ENCODE measurements at regions not wholly inside any gene's neighbourhood (a gene's known extent, or its start where the extent isn't known, plus 50 kb on each side); places are given as distances from the start of the nearest gene placed in this dataset.

DNA sequence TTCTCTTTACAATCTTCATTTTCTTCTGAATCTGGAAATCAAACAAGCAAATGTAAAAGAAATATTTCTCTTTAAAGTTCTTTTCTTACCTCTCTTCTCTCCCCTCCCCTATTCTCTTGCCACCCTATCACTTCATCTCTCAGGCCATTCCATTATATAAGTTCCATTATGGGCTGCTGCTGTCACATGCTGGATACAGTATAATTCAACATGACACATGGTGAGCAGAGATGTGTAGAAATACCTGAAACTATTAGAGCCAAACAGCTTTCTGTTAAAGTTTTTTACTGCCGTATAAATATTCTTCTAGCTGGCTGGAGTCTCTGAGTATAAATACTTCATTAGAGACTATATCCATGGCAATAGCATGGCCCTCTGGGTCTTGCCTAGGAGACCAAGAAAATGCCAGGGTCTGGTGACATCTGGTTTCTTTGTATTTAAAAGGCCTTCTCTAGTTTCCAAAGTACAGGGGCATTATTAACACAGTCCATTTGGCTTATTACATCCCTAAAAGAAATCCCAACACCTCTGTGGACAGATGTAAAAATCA, 139.6 kb downstream of the TFAP2B start:
- Histone ChIP-seq H3K4me3 (ENCODE audit: insufficient read depth, low read length, poor library complexity, severe bottlenecking) (no peak overlapping the region), H3K27ac (ENCODE audit: low read depth, low read length) (no peak overlapping the region), H3K9ac (ENCODE audit: low read length) (no peak overlapping the region), H3F3A (ENCODE audit: insufficient read depth) (no peaks in the 10 kb centered on the region), H3K79me2 (ENCODE audit: insufficient read depth, low read length) (no peaks in the 10 kb centered on the region), H3K4me2 (ENCODE audit: low read depth, low read length, poor library complexity, severe bottlenecking) (no peak overlapping the region), H4K20me1 (ENCODE audit: low read depth, low read length) (no peaks in the 10 kb centered on the region), H2AFZ (ENCODE audit: low read depth, low read length, severe bottlenecking) (no peak overlapping the region), H3K9me2 (replicated peaks; ENCODE audit: insufficient read depth, low read length) (no peaks in the 10 kb centered on the region), H3K36me3 (ENCODE audit: low read length) (no peaks in the 10 kb centered on the region), H3K27me3 (ENCODE audit: low read length) (no peaks in the 10 kb centered on the region), H3K9me3 (ENCODE audit: insufficient read depth, low read length) (no peaks in the 10 kb centered on the region)
- TF ChIP-seq CTCF (IDR thresholded peaks at IDR 0.05; ENCODE audit: insufficient read depth, low read length, poor library complexity, severe bottlenecking) (no peak), EZH2phosphoT487 (conservative IDR thresholded peaks at IDR 0.05; ENCODE audit: low read length) (no peak)

GRCh38 chr6:50959081-50959641, 140.5 kb downstream of the TFAP2B start:
- Histone ChIP-seq H3K79me2 (ENCODE audit: insufficient read depth, low read length) (no peaks in the 10 kb centered on the region), H2AFZ (ENCODE audit: low read depth, low read length, severe bottlenecking) (no peak overlapping the region)

DNA sequence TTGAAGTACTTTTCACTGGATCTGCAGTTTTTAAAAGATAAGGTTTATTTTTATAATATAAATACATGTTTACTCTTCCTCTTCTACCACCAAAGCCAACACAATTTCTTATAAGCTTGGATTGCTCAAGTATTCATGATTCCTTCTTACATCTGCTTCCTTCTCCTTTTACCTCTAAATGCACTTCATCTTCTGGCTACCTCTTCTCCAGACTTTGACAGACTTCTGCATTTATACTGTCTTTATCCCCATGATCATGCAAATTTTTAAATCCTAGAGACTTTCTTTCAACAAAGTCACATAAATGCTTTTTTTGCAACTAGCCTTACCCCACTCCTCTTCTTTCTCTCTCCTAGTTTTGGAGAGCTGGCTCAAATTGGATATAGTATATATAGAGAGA, 142.9 kb downstream of the TFAP2B start:
- Histone ChIP-seq H2AFZ (ENCODE audit: low read depth, low read length, severe bottlenecking) (no peak overlapping the region), H3K9ac (ENCODE audit: low read length) (no peak overlapping the region)

More at GRCh38 chr6:50959081-50959641, 140.5 kb downstream of the TFAP2B start:
- Histone ChIP-seq H3K9me3 (ENCODE audit: insufficient read depth, low read length) (no peaks in the 10 kb centered on the region), H3K4me3 (ENCODE audit: insufficient read depth, low read length, poor library complexity, severe bottlenecking) (no peak overlapping the region), H4K20me1 (ENCODE audit: low read depth, low read length) (no peaks in the 10 kb centered on the region), H3K36me3 (ENCODE audit: low read length) (no peaks in the 10 kb centered on the region), H3K27me3 (ENCODE audit: low read length) (no peaks in the 10 kb centered on the region), H3F3A (ENCODE audit: insufficient read depth) (no peaks in the 10 kb centered on the region), H3K27ac (ENCODE audit: low read depth, low read length) (no peak overlapping the region), H3K9ac (ENCODE audit: low read length) (no peak overlapping the region), H3K9me2 (replicated peaks; ENCODE audit: insufficient read depth, low read length) (no peaks in the 10 kb centered on the region), H3K4me2 (ENCODE audit: low read depth, low read length, poor library complexity, severe bottlenecking) (no peak overlapping the region)
- TF ChIP-seq CTCF (IDR thresholded peaks at IDR 0.05; ENCODE audit: insufficient read depth, low read length, poor library complexity, severe bottlenecking): no peak
- no peak for TF ChIP-seq EZH2phosphoT487 (conservative IDR thresholded peaks at IDR 0.05; ENCODE audit: low read length)

More for the DNA sequence above, 142.9 kb downstream of the TFAP2B start:
- H3K79me2 ChIP-seq (ENCODE audit: insufficient read depth, low read length): no peaks in the 10 kb centered on the region
- H4K20me1 ChIP-seq (ENCODE audit: low read depth, low read length): no peaks in the 10 kb centered on the region
- H3K27me3 ChIP-seq (ENCODE audit: low read length): no peaks in the 10 kb centered on the region
- no peaks in the 10 kb centered on the region for H3K9me3 ChIP-seq (ENCODE audit: insufficient read depth, low read length)
- no peak overlapping the region for H3K4me2 ChIP-seq (ENCODE audit: low read depth, low read length, poor library complexity, severe bottlenecking)
- H3K9me2 ChIP-seq (replicated peaks; ENCODE audit: insufficient read depth, low read length): no peaks in the 10 kb centered on the region
- H3K36me3 ChIP-seq (ENCODE audit: low read length): no peaks in the 10 kb centered on the region
- TF ChIP-seq CTCF (IDR thresholded peaks at IDR 0.05; ENCODE audit: insufficient read depth, low read length, poor library complexity, severe bottlenecking) (no peak), EZH2phosphoT487 (conservative IDR thresholded peaks at IDR 0.05; ENCODE audit: low read length) (no peak)
- no peaks in the 10 kb centered on the region for H3F3A ChIP-seq (ENCODE audit: insufficient read depth)
- H3K27ac ChIP-seq (ENCODE audit: low read depth, low read length): no peak overlapping the region
- H3K4me3 ChIP-seq (ENCODE audit: insufficient read depth, low read length, poor library complexity, severe bottlenecking): no peak overlapping the region
